ENCODE measurements at regions not wholly inside any gene's neighbourhood (a gene's known extent, or its start where the extent isn't known, plus 50 kb on each side); places are given as distances from the start of the nearest gene placed in this dataset.

DNA sequence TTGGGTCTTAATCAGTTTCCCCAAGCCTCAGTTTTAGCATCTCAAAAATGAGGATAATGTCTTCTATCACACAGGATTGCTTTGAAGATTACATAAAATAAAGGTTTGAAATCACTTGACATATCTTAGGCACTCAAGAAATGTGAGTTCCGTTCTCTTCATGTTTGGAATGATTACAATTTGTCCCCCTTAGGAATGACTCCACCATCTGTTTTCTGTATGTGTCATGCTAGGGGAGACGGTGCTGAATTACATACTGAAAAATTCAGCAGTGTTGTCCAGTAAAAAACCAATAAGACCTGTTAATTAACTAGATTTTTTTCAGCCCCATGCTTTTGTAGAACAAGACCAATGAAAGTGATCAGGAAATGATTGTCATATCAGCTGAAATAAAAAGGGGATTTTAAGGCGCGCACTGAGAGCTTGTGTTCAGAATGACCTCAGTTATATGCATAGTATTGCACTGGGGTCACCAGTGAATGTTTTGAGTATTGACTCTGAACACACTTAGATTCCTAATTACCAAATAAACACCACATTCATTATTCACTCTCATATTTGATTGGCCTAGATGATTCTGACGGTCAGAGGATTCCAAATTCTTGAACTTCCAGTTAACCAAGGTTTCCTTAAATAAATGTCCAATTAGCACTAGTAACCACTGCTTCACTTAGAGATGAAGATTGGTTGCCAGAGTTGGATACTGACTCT, 114.5 kb upstream of the KCNK2 start:
- H3K27me3 ChIP-seq (ENCODE audit: low read length) = no peaks in the 10 kb centered on the region
- ATAC-seq (no peak), DNase-seq (no peak)
- H3K27ac ChIP-seq (ENCODE audit: low read length) = no peak overlapping the region
- H3K4me3 ChIP-seq (ENCODE audit: low read length) = no peak overlapping the region
- intact Hi-C loops (cut with micrococcal nuclease) = no loop called here
- no peak overlapping the region for H2AFZ ChIP-seq (ENCODE audit: low read length)
- H3F3A ChIP-seq (ENCODE audit: low read length, unreplicated experiment) = no peaks in the 10 kb centered on the region
- no peaks in the 10 kb centered on the region for H3K4me1 ChIP-seq (ENCODE audit: insufficient read depth, low read length)
- ChIA-PET CTCF (interaction anchor here (0.5 kb wide), 1 partner anchor 10 kb away, joined by 3 read pairs; no protein-coding TSS in a partner anchor), POLR2A (ENCODE audit: unreplicated experiment) (no interaction called here)
- no peaks in the 10 kb centered on the region for H4K20me1 ChIP-seq (ENCODE audit: low read length)
- BruUV-seq (replicated peaks) = no TSS peak
- no peaks in the 10 kb centered on the region for H3K36me3 ChIP-seq (ENCODE audit: low read depth, low read length)
- no peaks in the 10 kb centered on the region for H3K79me2 ChIP-seq (ENCODE audit: low read length)
- no peak overlapping the region for H3K9ac ChIP-seq (ENCODE audit: low read length)
- no peaks in the 10 kb centered on the region for H3K9me2 ChIP-seq (replicated peaks; ENCODE audit: low read length)
- no peaks in the 10 kb centered on the region for H3K9me3 ChIP-seq (ENCODE audit: low read length)
- H3K4me2 ChIP-seq (ENCODE audit: low read length) = no peak overlapping the region
- TF ChIP-seq, protein P1, sequence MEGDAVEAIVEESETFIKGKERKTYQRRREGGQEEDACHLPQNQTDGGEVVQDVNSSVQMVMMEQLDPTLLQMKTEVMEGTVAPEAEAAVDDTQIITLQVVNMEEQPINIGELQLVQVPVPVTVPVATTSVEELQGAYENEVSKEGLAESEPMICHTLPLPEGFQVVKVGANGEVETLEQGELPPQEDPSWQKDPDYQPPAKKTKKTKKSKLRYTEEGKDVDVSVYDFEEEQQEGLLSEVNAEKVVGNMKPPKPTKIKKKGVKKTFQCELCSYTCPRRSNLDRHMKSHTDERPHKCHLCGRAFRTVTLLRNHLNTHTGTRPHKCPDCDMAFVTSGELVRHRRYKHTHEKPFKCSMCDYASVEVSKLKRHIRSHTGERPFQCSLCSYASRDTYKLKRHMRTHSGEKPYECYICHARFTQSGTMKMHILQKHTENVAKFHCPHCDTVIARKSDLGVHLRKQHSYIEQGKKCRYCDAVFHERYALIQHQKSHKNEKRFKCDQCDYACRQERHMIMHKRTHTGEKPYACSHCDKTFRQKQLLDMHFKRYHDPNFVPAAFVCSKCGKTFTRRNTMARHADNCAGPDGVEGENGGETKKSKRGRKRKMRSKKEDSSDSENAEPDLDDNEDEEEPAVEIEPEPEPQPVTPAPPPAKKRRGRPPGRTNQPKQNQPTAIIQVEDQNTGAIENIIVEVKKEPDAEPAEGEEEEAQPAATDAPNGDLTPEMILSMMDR (conservative IDR thresholded peaks at IDR 0.05; ENCODE audit: low read depth, low read length) = no peak
- TF ChIP-seq EZH2phosphoT487 (IDR thresholded peaks at IDR 0.05; ENCODE audit: borderline replicate concordance, low read length) = no peak
- TF ChIP-seq EZH2 (IDR thresholded peaks at IDR 0.05; ENCODE audit: low read length, unreplicated experiment) = no peak

DNA sequence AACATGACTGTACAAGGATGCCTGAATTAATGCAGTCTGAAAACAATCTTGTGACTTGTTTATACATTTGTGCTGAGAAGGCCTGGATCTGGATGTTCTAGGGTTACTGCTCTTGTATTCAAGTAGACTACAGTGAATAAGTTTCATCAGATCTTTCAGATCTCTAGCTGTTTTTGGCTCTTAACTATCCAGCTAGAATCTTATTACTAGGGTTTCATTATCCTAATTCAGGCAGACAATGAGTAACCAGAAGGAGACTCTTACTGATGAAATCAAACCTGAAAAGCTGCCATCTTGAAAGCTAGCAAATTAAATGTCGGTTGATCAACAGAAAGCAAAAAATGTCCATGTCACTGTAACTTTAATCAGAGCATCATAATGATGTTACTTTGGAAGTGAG, 112.5 kb upstream of the KCNK2 start:
- no peaks in the 10 kb centered on the region for H3K4me1 ChIP-seq (ENCODE audit: insufficient read depth, low read length)
- ChIA-PET POLR2A (ENCODE audit: unreplicated experiment) (no interaction called here), CTCF (no interaction called here)
- no peak overlapping the region for H3K4me2 ChIP-seq (ENCODE audit: low read length)
- H3K79me2 ChIP-seq (ENCODE audit: low read length) = no peaks in the 10 kb centered on the region
- no peak overlapping the region for H2AFZ ChIP-seq (ENCODE audit: low read length)
- intact Hi-C loops (cut with micrococcal nuclease) = loop anchor here (10.0 kb wide), 1 partner anchor 1935 kb away; no protein-coding TSS in a partner anchor
- H3K27me3 ChIP-seq (ENCODE audit: low read length) = no peaks in the 10 kb centered on the region
- H3F3A ChIP-seq (ENCODE audit: low read length, unreplicated experiment) = no peaks in the 10 kb centered on the region
- no peak overlapping the region for H3K4me3 ChIP-seq (ENCODE audit: low read length)
- H3K9ac ChIP-seq (ENCODE audit: low read length) = no peak overlapping the region
- no peak overlapping the region for H3K27ac ChIP-seq (ENCODE audit: low read length)
- no peaks in the 10 kb centered on the region for H3K36me3 ChIP-seq (ENCODE audit: low read depth, low read length)
- no peak for ATAC-seq
- no TSS peak for BruUV-seq (replicated peaks)
- TF ChIP-seq EZH2phosphoT487 (IDR thresholded peaks at IDR 0.05; ENCODE audit: borderline replicate concordance, low read length) (no peak), EZH2 (IDR thresholded peaks at IDR 0.05; ENCODE audit: low read length, unreplicated experiment) (no peak)
- TF ChIP-seq, protein P1 (conservative IDR thresholded peaks at IDR 0.05; ENCODE audit: low read depth, low read length) = no peak
- no peak for DNase-seq
- no peaks in the 10 kb centered on the region for H4K20me1 ChIP-seq (ENCODE audit: low read length)
- H3K9me2 ChIP-seq (replicated peaks; ENCODE audit: low read length) = no peaks in the 10 kb centered on the region
- no peaks in the 10 kb centered on the region for H3K9me3 ChIP-seq (ENCODE audit: low read length)

GRCh38 chr1:214971071-214971470, 111.5 kb upstream of the KCNK2 start:
- BruUV-seq (replicated peaks) = no TSS peak
- Histone ChIP-seq H2AFZ (ENCODE audit: low read length) (no peak overlapping the region), H3K27ac (ENCODE audit: low read length) (no peak overlapping the region), H3K9me2 (replicated peaks; ENCODE audit: low read length) (no peaks in the 10 kb centered on the region), H3K9ac (ENCODE audit: low read length) (no peak overlapping the region), H3K79me2 (ENCODE audit: low read length) (no peaks in the 10 kb centered on the region), H3K9me3 (ENCODE audit: low read length) (no peaks in the 10 kb centered on the region), H3K36me3 (ENCODE audit: low read depth, low read length) (no peaks in the 10 kb centered on the region), H3K4me2 (ENCODE audit: low read length) (no peak overlapping the region), H3F3A (ENCODE audit: low read length, unreplicated experiment) (no peaks in the 10 kb centered on the region), H3K4me3 (ENCODE audit: low read length) (no peak overlapping the region), H3K4me1 (ENCODE audit: insufficient read depth, low read length) (no peaks in the 10 kb centered on the region), H4K20me1 (ENCODE audit: low read length) (no peaks in the 10 kb centered on the region), H3K27me3 (ENCODE audit: low read length) (no peaks in the 10 kb centered on the region)
- TF ChIP-seq, protein P1 (conservative IDR thresholded peaks at IDR 0.05; ENCODE audit: low read depth, low read length) = no peak
- TF ChIP-seq EZH2 (IDR thresholded peaks at IDR 0.05; ENCODE audit: low read length, unreplicated experiment) = no peak
- no peak for TF ChIP-seq EZH2phosphoT487 (IDR thresholded peaks at IDR 0.05; ENCODE audit: borderline replicate concordance, low read length)
- ChIA-PET POLR2A (ENCODE audit: unreplicated experiment) (no interaction called here), CTCF (no interaction called here)
- DNase-seq = no peak
- intact Hi-C loops (cut with micrococcal nuclease) = loop anchor here (10.0 kb wide), 1 partner anchor 1934 kb away; no protein-coding TSS in a partner anchor
- ATAC-seq = no peak
